Activated naive CD8-positive, alpha-beta T cell treated with anti-CD3 and anti-CD28 coated beads, Interleukin-2, amount 50 U/mL, for 24 hours (primary cell): ENCODE measurements at regions not wholly inside any gene's neighbourhood (a gene's known extent, or its start where the extent isn't known, plus 50 kb on each side); places are given as distances from the start of the nearest gene placed in this dataset.
"Not testable (repeated sequence)": the region's sequence is repeated elsewhere in the genome, so short reads cannot be mapped to it uniquely, and the experiment has no call there.

Experiments
- ATAC-seq: fragments of 150-1000 bp; cut with Tn5 transposase; one replicate; pipeline ENCODE4 v1.10.0; 2021
- DNase-seq: peaks from one replicate; pipeline ENCODE4 v3.0.0; 2021
- H3K27ac Mint-ChIP-seq: one replicate; pipeline ENCODE4 v1.8.0; 2021; ENCODE audit warnings: mild to moderate bottlenecking, mixed read lengths
- H3K27me3 Mint-ChIP-seq: one replicate; pipeline ENCODE4 v1.8.0; 2021; ENCODE audit warnings: mixed read lengths
- H3K36me3 Mint-ChIP-seq: one replicate; pipeline ENCODE4 v1.8.0; 2021; ENCODE audit warnings: low read depth, mixed read lengths
- H3K4me1 Mint-ChIP-seq: one replicate; pipeline ENCODE4 v1.8.0; 2021; ENCODE audit warnings: mixed read lengths
- H3K4me3 Mint-ChIP-seq: one replicate; pipeline ENCODE4 v1.8.0; 2021; ENCODE audit warnings: mild to moderate bottlenecking, moderate library complexity, mixed read lengths
- H3K9me3 Mint-ChIP-seq: one replicate; pipeline ENCODE4 v1.8.0; 2021; ENCODE audit warnings: mixed read lengths

GRCh38 chrY:11643549-11643948 lies 1057.5 kb upstream of the USP9Y start:
- Mint-ChIP-seq H3K9me3 (peaks cover 56% of the 10 kb centered on the region), H3K36me3 (peaks cover 40% of the 10 kb centered on the region)
- not testable (repeated sequence) for DNase-seq, ATAC-seq, H3K4me3 Mint-ChIP-seq, H3K27me3 Mint-ChIP-seq, H3K4me1 Mint-ChIP-seq, H3K27ac Mint-ChIP-seq

- peaks cover 38% of the 10 kb centered on the region for H3K36me3 Mint-ChIP-seq
- no peak overlapping the region for H3K27ac Mint-ChIP-seq
- H3K4me1 Mint-ChIP-seq, result no peaks in the 10 kb centered on the region
- no peak for DNase-seq
- peaks cover 63% of the 10 kb centered on the region for H3K9me3 Mint-ChIP-seq
- ATAC-seq, result no peak
- no peak overlapping the region for H3K4me3 Mint-ChIP-seq
- H3K27me3 Mint-ChIP-seq, result no peaks in the 10 kb centered on the region
Observed at GRCh38 chrY:11668221-11668620, 1032.8 kb upstream of the USP9Y start.
